ENCODE measurements at regions not wholly inside any gene's neighbourhood (a gene's known extent, or its start where the extent isn't known, plus 50 kb on each side); places are given as distances from the start of the nearest gene placed in this dataset.

GRCh38 chr2:129559101-129559500 lies 420.4 kb upstream of the RAB6C start:
- TF ChIP-seq CTCF (IDR thresholded peaks at IDR 0.05; ENCODE audit: low read depth, low read length, missing input control) (no peak), SP1 (IDR thresholded peaks at IDR 0.05) (no peak), REST (IDR thresholded peaks at IDR 0.05) (no peak), RXRA (IDR thresholded peaks at IDR 0.05) (no peak), FOXA2 (IDR thresholded peaks at IDR 0.05) (no peak), TAF1 (conservative IDR thresholded peaks at IDR 0.05) (no peak), FOXA1 (IDR thresholded peaks at IDR 0.05) (no peak), ATF3 (IDR thresholded peaks at IDR 0.05) (no peak), EGR1 (IDR thresholded peaks at IDR 0.05; ENCODE audit: low read depth in 2 of 2) (no peak), JUND (IDR thresholded peaks at IDR 0.05) (no peak), YY1 (IDR thresholded peaks at IDR 0.05) (no peak)
- TF ChIP-seq, protein P1, sequence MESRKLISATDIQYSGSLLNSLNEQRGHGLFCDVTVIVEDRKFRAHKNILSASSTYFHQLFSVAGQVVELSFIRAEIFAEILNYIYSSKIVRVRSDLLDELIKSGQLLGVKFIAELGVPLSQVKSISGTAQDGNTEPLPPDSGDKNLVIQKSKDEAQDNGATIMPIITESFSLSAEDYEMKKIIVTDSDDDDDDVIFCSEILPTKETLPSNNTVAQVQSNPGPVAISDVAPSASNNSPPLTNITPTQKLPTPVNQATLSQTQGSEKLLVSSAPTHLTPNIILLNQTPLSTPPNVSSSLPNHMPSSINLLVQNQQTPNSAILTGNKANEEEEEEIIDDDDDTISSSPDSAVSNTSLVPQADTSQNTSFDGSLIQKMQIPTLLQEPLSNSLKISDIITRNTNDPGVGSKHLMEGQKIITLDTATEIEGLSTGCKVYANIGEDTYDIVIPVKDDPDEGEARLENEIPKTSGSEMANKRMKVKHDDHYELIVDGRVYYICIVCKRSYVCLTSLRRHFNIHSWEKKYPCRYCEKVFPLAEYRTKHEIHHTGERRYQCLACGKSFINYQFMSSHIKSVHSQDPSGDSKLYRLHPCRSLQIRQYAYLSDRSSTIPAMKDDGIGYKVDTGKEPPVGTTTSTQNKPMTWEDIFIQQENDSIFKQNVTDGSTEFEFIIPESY (IDR thresholded peaks at IDR 0.05), result no peak
- TF ChIP-seq, protein P2, sequence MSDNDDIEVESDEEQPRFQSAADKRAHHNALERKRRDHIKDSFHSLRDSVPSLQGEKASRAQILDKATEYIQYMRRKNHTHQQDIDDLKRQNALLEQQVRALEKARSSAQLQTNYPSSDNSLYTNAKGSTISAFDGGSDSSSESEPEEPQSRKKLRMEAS (IDR thresholded peaks at IDR 0.05), result no peak

Data from liver (tissue), 3 donors.